Prostate gland (tissue), 2 donors: ENCODE measurements at regions not wholly inside any gene's neighbourhood (a gene's known extent, or its start where the extent isn't known, plus 50 kb on each side); places are given as distances from the start of the nearest gene placed in this dataset.

ENCODE experiments used
- DNase-seq: peaks from one replicate; pipeline ENCODE4 v3.0.0-alpha.2; 2019; ENCODE audit warnings: low spot score
- H3K27ac ChIP-seq, 2 donors: fragments of 200-600 bp; sonication (generic); 2 replicates each; pipeline ENCODE4 v1.5.1; 2017 to 2019
- H3K27me3 ChIP-seq: fragments of 200-600 bp; sonication (generic); replicated peaks from 2 replicates; pipeline ENCODE4 v1.5.1; 2019; ENCODE audit not compliant: insufficient read depth
- H3K36me3 ChIP-seq, 2 donors: fragments of 200-600 bp; sonication (generic); 1 replicate in 1 of 2; 2 replicates in 1 of 2; pipeline versions ENCODE4 v1.5.1 to v1.8.1; 2017 to 2019
- H3K4me1 ChIP-seq: fragments of 200-600 bp; sonication (generic); replicated peaks from 2 replicates; pipeline ENCODE4 v1.5.1; 2019
- H3K4me3 ChIP-seq, 2 donors: fragments of 200-600 bp; sonication (generic); 2 replicates each; pipeline ENCODE4 v1.5.1; 2017 to 2019
- H3K9me3 ChIP-seq: fragments of 200-600 bp; sonication (generic); 2 replicates; pipeline ENCODE4 v1.5.1; 2017
- CTCF ChIP-seq, 4 experiments: fragments of 200-600 bp in 2 of 4; fragments of 450-650 bp in 2 of 4; sonication (generic) in 2 of 4; IDR thresholded peaks; 1 replicate in 3 of 4; 2 replicates in 1 of 4; pipeline ENCODE4 v1.5.1; 2016 to 2019; ENCODE audit warnings: antibody characterized with exemption in 4 of 4, mild to moderate bottlenecking in 2 of 4, moderate library complexity in 2 of 4
- POLR2A ChIP-seq: fragments of 450-650 bp; IDR thresholded peaks from one replicate; pipeline ENCODE4 v1.6.1; 2016; ENCODE audit warnings: antibody characterized with exemption, mild to moderate bottlenecking
- POLR2AphosphoS5 ChIP-seq: sonication (generic); formaldehyde crosslinking; IDR thresholded peaks from one replicate; pipeline ENCODE4 v1.6.1; 2017; ENCODE audit warnings: antibody characterized with exemption
- WGBS: methylation state at CpG from one replicate; pipeline ENCODE4 v1.1.5; 2018; 5-methylcytosine and 5-hydroxymethylcytosine counted together
- intact Hi-C: fragments of 100-400 bp; cut with DNase I; formaldehyde crosslinking; loops from one replicate; pipeline ENCODE4 v1.14.2; 2022

- intact Hi-C loops: no loop called here
- H3K27ac ChIP-seq: no peak overlapping the region
- TF ChIP-seq POLR2AphosphoS5 (no peak), CTCF (IDR thresholded peaks at IDR 0.05) (no peak), POLR2A (no peak)
- no peaks in the 10 kb centered on the region for H3K27me3 ChIP-seq
- H3K9me3 ChIP-seq: no peaks in the 10 kb centered on the region
- no peaks in the 10 kb centered on the region for H3K36me3 ChIP-seq
- DNase-seq: no peak
- no peaks in the 10 kb centered on the region for H3K4me1 ChIP-seq
- no peak overlapping the region for H3K4me3 ChIP-seq
- WGBS: 94% methylated on average over 5 of the region's 5 CpGs
Observed at GRCh38 chr21:25359724-25360123, 247.6 kb downstream of the MRPL39 start.

GRCh38 chr21:25350056-25350455 is 257.2 kb downstream of the MRPL39 start:
- Histone ChIP-seq H3K36me3 (no peaks in the 10 kb centered on the region), H3K4me1 (no peaks in the 10 kb centered on the region), H3K9me3 (no peaks in the 10 kb centered on the region), H3K4me3 (no peak overlapping the region), H3K27me3 (no peaks in the 10 kb centered on the region), H3K27ac (no peak overlapping the region)
- DNase-seq: no peak
- intact Hi-C loops: no loop called here
- 75% methylated on average over 6 of the region's 6 CpGs for WGBS
- TF ChIP-seq CTCF (IDR thresholded peaks at IDR 0.05) (no peak), POLR2A (no peak), POLR2AphosphoS5 (no peak)

- WGBS: 87% methylated on average over 10 of the region's 10 CpGs
- no peak overlapping the region for H3K4me3 ChIP-seq
- H3K4me1 ChIP-seq: no peaks in the 10 kb centered on the region
- H3K9me3 ChIP-seq: no peaks in the 10 kb centered on the region
- no peak for DNase-seq
- H3K36me3 ChIP-seq: no peaks in the 10 kb centered on the region
- H3K27me3 ChIP-seq: no peaks in the 10 kb centered on the region
- intact Hi-C loops: no loop called here
- TF ChIP-seq CTCF (IDR thresholded peaks at IDR 0.05) (no peak), POLR2AphosphoS5 (no peak), POLR2A (no peak)
- H3K27ac ChIP-seq: no peak overlapping the region
Observed at GRCh38 chr21:25343774-25344545, 263.3 kb downstream of the MRPL39 start.

GRCh38 chr21:25342816-25343215 is 264.5 kb downstream of the MRPL39 start:
- Histone ChIP-seq H3K4me3 (no peak overlapping the region), H3K36me3 (no peaks in the 10 kb centered on the region), H3K27ac (no peak overlapping the region), H3K9me3 (no peaks in the 10 kb centered on the region), H3K4me1 (no peaks in the 10 kb centered on the region), H3K27me3 (no peaks in the 10 kb centered on the region)
- TF ChIP-seq POLR2A (no peak), CTCF (IDR thresholded peaks at IDR 0.05) (no peak), POLR2AphosphoS5 (no peak)
- intact Hi-C loops: no loop called here
- WGBS: 85% methylated on average over 1 of the region's 1 CpG
- no peak for DNase-seq

- no peaks in the 10 kb centered on the region for H3K4me1 ChIP-seq
Observed at GRCh38 chr21:25341981-25342380, 265.3 kb downstream of the MRPL39 start.

More at GRCh38 chr21:25341981-25342380, 265.3 kb downstream of the MRPL39 start:
- WGBS: 83% methylated on average over 6 of the region's 6 CpGs
- no peak for DNase-seq
- intact Hi-C loops: no loop called here
- Histone ChIP-seq H3K27ac (no peak overlapping the region), H3K4me3 (no peak overlapping the region), H3K27me3 (no peaks in the 10 kb centered on the region), H3K9me3 (no peaks in the 10 kb centered on the region), H3K36me3 (no peaks in the 10 kb centered on the region)
- TF ChIP-seq POLR2A (no peak), POLR2AphosphoS5 (no peak), CTCF (IDR thresholded peaks at IDR 0.05) (no peak)
